SU-DHL-6 (cell line): ENCODE measurements at regions not wholly inside any gene's neighbourhood (a gene's known extent, or its start where the extent isn't known, plus 50 kb on each side); places are given as distances from the start of the nearest gene placed in this dataset.

Source experiments
- H2AFZ ChIP-seq: fragments of 200-600 bp; sonication (generic); 2 replicates; pipeline ENCODE4 v1.6.1; 2014; ENCODE audit warnings: low read depth, mild to moderate bottlenecking, moderate library complexity, mixed read lengths, antibody characterized with exemption, low read length; ENCODE audit not compliant: severe bottlenecking
- H3F3A ChIP-seq: fragments of 200-600 bp; shearing (Covaris generic); 2 replicates; pipeline ENCODE4 v1.6.0; 2016; ENCODE audit warnings: antibody characterized with exemption, mild to moderate bottlenecking; ENCODE audit not compliant: insufficient read depth
- H3K27ac ChIP-seq: fragments of 200-600 bp; sonication (generic); 2 replicates; pipeline ENCODE4 v1.5.1; 2016; ENCODE audit warnings: low read depth, mild to moderate bottlenecking, low read length, moderate library complexity, mixed read lengths
- H3K27me3 ChIP-seq: fragments of 200-600 bp; sonication (generic), shearing (Covaris generic); 2 replicates; pipeline ENCODE4 v1.6.0; 2014; ENCODE audit warnings: mild to moderate bottlenecking, low read length
- H3K36me3 ChIP-seq: fragments of 200-600 bp; sonication (generic); 2 replicates; pipeline ENCODE4 v1.6.1; 2014; ENCODE audit warnings: mild to moderate bottlenecking, low read length, mixed read lengths
- H3K4me2 ChIP-seq: fragments of 300-600, 200-600 bp; shearing (Covaris generic), sonication (generic); 2 replicates; pipeline ENCODE4 v1.6.0; 2014; ENCODE audit warnings: low read length, low read depth, mild to moderate bottlenecking; ENCODE audit not compliant: poor library complexity, severe bottlenecking
- H3K4me3 ChIP-seq: fragments of 200-600 bp; sonication (generic); 2 replicates; pipeline ENCODE4 v1.5.1; 2014; ENCODE audit warnings: antibody characterized with exemption, low read length, mild to moderate bottlenecking, mixed read lengths; ENCODE audit not compliant: insufficient read depth, poor library complexity, severe bottlenecking
- H3K79me2 ChIP-seq: fragments of 200-600 bp; sonication (generic); 2 replicates; pipeline ENCODE4 v1.6.1; 2014; ENCODE audit warnings: mild to moderate bottlenecking, low read length, moderate library complexity; ENCODE audit not compliant: insufficient read depth
- H3K9ac ChIP-seq: fragments of 200-600 bp; sonication (generic); 2 replicates; pipeline ENCODE4 v1.7.0; 2014; ENCODE audit warnings: mild to moderate bottlenecking, low read length
- H3K9me2 ChIP-seq: fragments of 200-600 bp; sonication (generic); replicated peaks from 2 replicates; pipeline ENCODE4 v1.6.1; 2014; ENCODE audit warnings: low read length; ENCODE audit not compliant: insufficient read depth
- H3K9me3 ChIP-seq: fragments of 200-600 bp; sonication (generic); 2 replicates; pipeline ENCODE4 v1.6.1; 2014; ENCODE audit warnings: low read length, mixed read lengths; ENCODE audit not compliant: insufficient read depth
- H4K20me1 ChIP-seq: fragments of 200-600 bp; sonication (generic); 2 replicates; pipeline ENCODE4 v1.6.1; 2014; ENCODE audit warnings: low read depth, mild to moderate bottlenecking, antibody characterized with exemption, low read length, moderate library complexity, mixed read lengths
- CTCF ChIP-seq: fragments of 200-600 bp; sonication (generic); IDR thresholded peaks from one replicate; pipeline ENCODE4 v1.5.1; 2017; ENCODE audit warnings: antibody characterized with exemption, mild to moderate bottlenecking, low read length, moderate library complexity; ENCODE audit not compliant: insufficient read depth, poor library complexity, severe bottlenecking
- EZH2phosphoT487 ChIP-seq: fragments of 200-600 bp; sonication (generic), shearing (Covaris generic); conservative IDR thresholded peaks from 2 replicates; pipeline ENCODE4 v1.6.1; 2018; ENCODE audit warnings: mild to moderate bottlenecking, antibody characterized with exemption, low read length, moderate library complexity, mixed read lengths

GRCh38 chr7:81492240-81492639, 277.6 kb downstream of the HGF start:
- H4K20me1 ChIP-seq, result no peaks in the 10 kb centered on the region

GRCh38 chr7:81491573-81491972, 278.3 kb downstream of the HGF start:
- no peak overlapping the region for H3K4me3 ChIP-seq
- no peak overlapping the region for H3K9ac ChIP-seq
- H3K79me2 ChIP-seq, result no peaks in the 10 kb centered on the region
- TF ChIP-seq CTCF, result no peak
- TF ChIP-seq EZH2phosphoT487, result no peak
- H4K20me1 ChIP-seq, result no peaks in the 10 kb centered on the region
- no peaks in the 10 kb centered on the region for H3K27me3 ChIP-seq
- no peaks in the 10 kb centered on the region for H3F3A ChIP-seq
- H3K4me2 ChIP-seq, result no peak overlapping the region
- no peaks in the 10 kb centered on the region for H3K9me2 ChIP-seq
- H2AFZ ChIP-seq, result no peak overlapping the region
- H3K9me3 ChIP-seq, result no peaks in the 10 kb centered on the region
- no peak overlapping the region for H3K27ac ChIP-seq
- no peaks in the 10 kb centered on the region for H3K36me3 ChIP-seq

More at GRCh38 chr7:81492240-81492639, 277.6 kb downstream of the HGF start:
- no peak overlapping the region for H3K9ac ChIP-seq
- H3F3A ChIP-seq, result no peaks in the 10 kb centered on the region
- H3K27me3 ChIP-seq, result no peaks in the 10 kb centered on the region
- no peak overlapping the region for H2AFZ ChIP-seq
- H3K27ac ChIP-seq, result no peak overlapping the region
- H3K4me2 ChIP-seq, result no peak overlapping the region
- H3K9me3 ChIP-seq, result no peaks in the 10 kb centered on the region
- no peak for TF ChIP-seq EZH2phosphoT487
- TF ChIP-seq CTCF, result no peak
- no peak overlapping the region for H3K4me3 ChIP-seq
- no peaks in the 10 kb centered on the region for H3K9me2 ChIP-seq
- no peaks in the 10 kb centered on the region for H3K79me2 ChIP-seq
- H3K36me3 ChIP-seq, result no peaks in the 10 kb centered on the region

DNA sequence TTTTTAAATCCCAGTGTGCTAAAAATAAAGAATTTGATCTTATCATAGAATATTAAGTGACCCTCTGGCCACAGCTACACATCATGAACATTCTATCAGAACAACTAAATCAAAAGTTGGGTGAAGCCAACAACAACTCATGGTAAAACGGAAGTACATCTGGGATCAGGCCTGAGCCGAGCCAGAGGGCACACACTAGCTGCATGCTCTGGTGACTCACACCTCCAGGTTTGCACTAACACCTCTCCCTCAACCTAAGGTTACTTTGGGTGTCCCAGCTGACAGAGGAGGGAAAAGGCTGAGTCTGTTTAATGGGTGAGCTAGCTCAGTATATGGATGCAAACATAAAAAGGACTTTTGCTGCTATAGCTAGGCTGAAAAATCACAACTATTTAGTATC, 281.6 kb downstream of the HGF start:
- TF ChIP-seq CTCF (no peak), EZH2phosphoT487 (no peak)
- H3K27ac ChIP-seq, result no peak overlapping the region
- no peak overlapping the region for H2AFZ ChIP-seq
- no peak overlapping the region for H3K4me3 ChIP-seq
- no peak overlapping the region for H3K4me2 ChIP-seq
- H3K9ac ChIP-seq, result no peak overlapping the region
- no peaks in the 10 kb centered on the region for H3K9me3 ChIP-seq
- no peaks in the 10 kb centered on the region for H3F3A ChIP-seq
- no peaks in the 10 kb centered on the region for H3K36me3 ChIP-seq
- no peaks in the 10 kb centered on the region for H4K20me1 ChIP-seq
- H3K27me3 ChIP-seq, result no peaks in the 10 kb centered on the region
- H3K9me2 ChIP-seq, result no peaks in the 10 kb centered on the region
- H3K79me2 ChIP-seq, result no peaks in the 10 kb centered on the region
